ENCODE measurements at regions not wholly inside any gene's neighbourhood (a gene's known extent, or its start where the extent isn't known, plus 50 kb on each side); places are given as distances from the start of the nearest gene placed in this dataset.

DNA sequence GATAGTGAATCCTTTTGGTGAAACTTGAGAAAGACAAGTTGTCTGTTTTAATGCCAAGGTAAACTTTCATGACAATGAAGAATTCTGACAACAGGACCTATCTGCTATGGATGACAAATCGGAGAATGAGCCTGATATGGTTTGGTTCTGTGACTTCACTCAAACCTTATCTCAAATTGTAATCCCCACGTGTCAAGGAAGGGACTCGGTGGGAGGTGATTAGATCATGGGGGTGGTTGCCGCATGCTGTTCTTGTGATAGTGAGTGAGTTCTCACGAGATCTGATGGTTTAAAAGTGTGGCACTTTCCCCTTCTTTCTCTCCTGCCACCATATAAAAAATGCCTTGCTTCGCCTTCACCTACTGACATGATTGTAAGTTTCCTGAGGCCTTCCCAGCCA is 1964.1 kb upstream of the CDH9 start:
- FAIRE-seq, result no peak
- H3K79me2 ChIP-seq (ENCODE audit: control insufficient read depth, insufficient read depth, low read length), result no peaks in the 10 kb centered on the region
- ChIA-PET CTCF (no interaction called here), POLR2A (no interaction called here)
- intact Hi-C loops (cut with micrococcal nuclease) (no loop called here), dilution Hi-C loops (cut with MboI; ENCODE audit: extremely low pct_ligation_motif_present, low sequenced_read_pairs) (no loop called here)
- no peaks in the 10 kb centered on the region for H3K9me1 ChIP-seq (replicated peaks; ENCODE audit: control insufficient read depth, extremely low read depth, insufficient read depth, low read length)
- H4K20me1 ChIP-seq (replicated peaks; ENCODE audit: control insufficient read depth, extremely low read depth, insufficient read depth, low read length), result no peaks in the 10 kb centered on the region
- no peaks in the 10 kb centered on the region for H3K27me3 ChIP-seq (ENCODE audit: control insufficient read depth in 2 of 2, insufficient read depth in 2 of 2, low read length in 2 of 2)
- no peaks in the 10 kb centered on the region for H3K36me3 ChIP-seq (ENCODE audit: control insufficient read depth in 2 of 2, extremely low read depth in 1 of 2, insufficient read depth in 2 of 2, low read length in 2 of 2)
- H3K27ac ChIP-seq (ENCODE audit: insufficient read depth, low read depth, low read length), result no peak overlapping the region
- no peak overlapping the region for H3K4me2 ChIP-seq (ENCODE audit: insufficient read depth, low read length)
- DNase-seq (ENCODE audit: low read depth, low spot score), result no peak
- no peak overlapping the region for H3K4me3 ChIP-seq (replicated peaks in 1 of 3; ENCODE audit: insufficient read depth in 1 of 3, low read depth in 1 of 3, low read length in 3 of 3)
- no peak overlapping the region for H2AFZ ChIP-seq (ENCODE audit: low read depth, low read length)
- TF ChIP-seq, protein P1, sequence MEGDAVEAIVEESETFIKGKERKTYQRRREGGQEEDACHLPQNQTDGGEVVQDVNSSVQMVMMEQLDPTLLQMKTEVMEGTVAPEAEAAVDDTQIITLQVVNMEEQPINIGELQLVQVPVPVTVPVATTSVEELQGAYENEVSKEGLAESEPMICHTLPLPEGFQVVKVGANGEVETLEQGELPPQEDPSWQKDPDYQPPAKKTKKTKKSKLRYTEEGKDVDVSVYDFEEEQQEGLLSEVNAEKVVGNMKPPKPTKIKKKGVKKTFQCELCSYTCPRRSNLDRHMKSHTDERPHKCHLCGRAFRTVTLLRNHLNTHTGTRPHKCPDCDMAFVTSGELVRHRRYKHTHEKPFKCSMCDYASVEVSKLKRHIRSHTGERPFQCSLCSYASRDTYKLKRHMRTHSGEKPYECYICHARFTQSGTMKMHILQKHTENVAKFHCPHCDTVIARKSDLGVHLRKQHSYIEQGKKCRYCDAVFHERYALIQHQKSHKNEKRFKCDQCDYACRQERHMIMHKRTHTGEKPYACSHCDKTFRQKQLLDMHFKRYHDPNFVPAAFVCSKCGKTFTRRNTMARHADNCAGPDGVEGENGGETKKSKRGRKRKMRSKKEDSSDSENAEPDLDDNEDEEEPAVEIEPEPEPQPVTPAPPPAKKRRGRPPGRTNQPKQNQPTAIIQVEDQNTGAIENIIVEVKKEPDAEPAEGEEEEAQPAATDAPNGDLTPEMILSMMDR (IDR thresholded peaks at IDR 0.05; ENCODE audit: extremely low read depth in 1 of 2, insufficient read depth in 1 of 2, low read depth in 1 of 2, low read length in 2 of 2), result no peak
- TF ChIP-seq JUN (IDR thresholded peaks at IDR 0.05; ENCODE audit: borderline replicate concordance, insufficient read depth, insufficient read length, low read depth) (no peak), GATA2 (IDR thresholded peaks at IDR 0.05; ENCODE audit: insufficient read depth, insufficient read length, low read depth, low read length) (no peak), MYC (IDR thresholded peaks at IDR 0.05; ENCODE audit: low read depth, low read length) (no peak), POLR2AphosphoS5 (IDR thresholded peaks at IDR 0.05; ENCODE audit: insufficient read depth, low read depth, low read length) (no peak), EZH2 (IDR thresholded peaks at IDR 0.05; ENCODE audit: borderline replicate concordance, low read depth, low read length, severe bottlenecking) (no peak)
- H3K9ac ChIP-seq (replicated peaks; ENCODE audit: extremely low read depth, insufficient read depth, low read length), result no peak overlapping the region
- H3K4me1 ChIP-seq (ENCODE audit: control insufficient read depth, extremely low read depth, insufficient read depth, low read length), result no peaks in the 10 kb centered on the region
- peaks cover 4% of the 10 kb centered on the region for H3K9me3 ChIP-seq (replicated peaks; ENCODE audit: control insufficient read depth, insufficient read depth, low read length)
- BruUV-seq (replicated peaks), result no TSS peak

DNA sequence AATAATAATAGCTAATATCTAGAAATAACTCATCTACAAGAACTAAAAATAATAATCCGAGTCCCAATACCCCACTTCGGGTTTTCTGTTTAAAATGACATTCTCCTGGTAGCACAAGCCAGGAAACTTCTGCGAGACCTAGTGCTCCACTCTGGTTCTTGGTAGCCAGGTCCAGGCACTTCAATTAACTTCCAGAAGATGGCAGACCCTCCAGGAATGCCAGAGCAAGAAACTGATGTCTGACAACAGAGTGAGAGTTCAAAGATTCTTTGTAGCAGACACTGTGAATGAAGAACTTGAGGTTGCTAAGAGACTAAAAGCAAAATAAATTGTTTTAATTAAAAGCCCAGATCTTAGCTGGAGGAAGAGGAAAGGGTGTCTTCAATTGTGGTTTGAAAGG is 1963.3 kb upstream of the CDH9 start:
- Histone ChIP-seq H2AFZ (ENCODE audit: low read depth, low read length) (no peak overlapping the region), H3K79me2 (ENCODE audit: control insufficient read depth, insufficient read depth, low read length) (no peaks in the 10 kb centered on the region), H3K4me1 (ENCODE audit: control insufficient read depth, extremely low read depth, insufficient read depth, low read length) (no peaks in the 10 kb centered on the region), H3K36me3 (ENCODE audit: control insufficient read depth in 2 of 2, extremely low read depth in 1 of 2, insufficient read depth in 2 of 2, low read length in 2 of 2) (no peaks in the 10 kb centered on the region), H3K9me1 (replicated peaks; ENCODE audit: control insufficient read depth, extremely low read depth, insufficient read depth, low read length) (no peaks in the 10 kb centered on the region), H3K9ac (replicated peaks; ENCODE audit: extremely low read depth, insufficient read depth, low read length) (no peak overlapping the region), H3K4me2 (ENCODE audit: insufficient read depth, low read length) (no peak overlapping the region), H3K9me3 (replicated peaks; ENCODE audit: control insufficient read depth, insufficient read depth, low read length) (peaks cover 4% of the 10 kb centered on the region), H3K27me3 (ENCODE audit: control insufficient read depth in 2 of 2, insufficient read depth in 2 of 2, low read length in 2 of 2) (no peaks in the 10 kb centered on the region), H3K27ac (ENCODE audit: insufficient read depth, low read depth, low read length) (no peak overlapping the region), H3K4me3 (replicated peaks in 1 of 3; ENCODE audit: insufficient read depth in 1 of 3, low read depth in 1 of 3, low read length in 3 of 3) (no peak overlapping the region), H4K20me1 (replicated peaks; ENCODE audit: control insufficient read depth, extremely low read depth, insufficient read depth, low read length) (no peaks in the 10 kb centered on the region)
- dilution Hi-C loops (cut with MboI; ENCODE audit: extremely low pct_ligation_motif_present, low sequenced_read_pairs), result no loop called here
- no peak for TF ChIP-seq GATA2 (IDR thresholded peaks at IDR 0.05; ENCODE audit: insufficient read depth, insufficient read length, low read depth, low read length)
- no peak for TF ChIP-seq FOS (IDR thresholded peaks at IDR 0.05; ENCODE audit: borderline replicate concordance, insufficient read depth, low read length)
- TF ChIP-seq, protein P2, sequence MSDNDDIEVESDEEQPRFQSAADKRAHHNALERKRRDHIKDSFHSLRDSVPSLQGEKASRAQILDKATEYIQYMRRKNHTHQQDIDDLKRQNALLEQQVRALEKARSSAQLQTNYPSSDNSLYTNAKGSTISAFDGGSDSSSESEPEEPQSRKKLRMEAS (IDR thresholded peaks at IDR 0.05; ENCODE audit: insufficient read depth, insufficient read length), result no peak
- TF ChIP-seq, protein P1 (IDR thresholded peaks at IDR 0.05; ENCODE audit: extremely low read depth in 1 of 2, insufficient read depth in 1 of 2, low read depth in 1 of 2, low read length in 2 of 2), result no peak
- no peak for TF ChIP-seq POLR2A (IDR thresholded peaks at IDR 0.05; ENCODE audit: low read depth, low read length)
- TF ChIP-seq POLR2AphosphoS5 (IDR thresholded peaks at IDR 0.05; ENCODE audit: insufficient read depth, low read depth, low read length), result no peak
- TF ChIP-seq MYC (IDR thresholded peaks at IDR 0.05; ENCODE audit: low read depth, low read length), result no peak
- no peak for TF ChIP-seq EZH2 (IDR thresholded peaks at IDR 0.05; ENCODE audit: borderline replicate concordance, low read depth, low read length, severe bottlenecking)
- no peak for TF ChIP-seq JUN (IDR thresholded peaks at IDR 0.05; ENCODE audit: borderline replicate concordance, insufficient read depth, insufficient read length, low read depth)
- ChIA-PET POLR2A (no interaction called here), CTCF (no interaction called here)
- intact Hi-C loops (cut with micrococcal nuclease), result no loop called here
- DNase-seq (ENCODE audit: low read depth, low spot score), result no peak
- no peak for FAIRE-seq
- no TSS peak for BruUV-seq (replicated peaks)

All from endothelial cell of umbilical vein (primary cell).